Inferior parietal cortex (tissue), 1 donor: ENCODE measurements at regions not wholly inside any gene's neighbourhood (a gene's known extent, or its start where the extent isn't known, plus 50 kb on each side); places are given as distances from the start of the nearest gene placed in this dataset.
"Not testable (repeated sequence)": the region's sequence is repeated elsewhere in the genome, so short reads cannot be mapped to it uniquely, and the experiment has no call there.

Source experiments
- DNase-seq: peaks from one replicate; pipeline ENCODE4 v3.0.0-alpha.2; 2016; ENCODE audit errors: extremely low spot score

DNA sequence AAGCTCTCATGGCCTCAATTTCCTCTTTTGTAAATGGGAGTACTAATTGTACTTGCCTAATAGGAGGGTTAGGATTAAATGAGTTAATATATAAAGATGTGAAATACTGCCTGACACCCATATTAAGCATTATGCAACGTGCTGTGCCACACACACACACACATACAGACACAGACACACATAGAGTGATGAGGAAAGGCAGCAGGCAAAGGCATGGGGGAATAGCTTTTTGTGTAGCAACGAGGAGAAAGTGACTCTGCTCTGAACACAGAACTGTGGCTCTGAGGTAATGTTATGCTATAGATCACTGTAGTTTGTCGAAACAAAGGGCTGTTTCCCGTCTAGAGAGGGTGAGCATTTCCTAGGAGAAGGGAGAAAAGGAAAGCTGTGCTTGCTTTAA lies 233.3 kb upstream of the SLCO3A1 start:
- no peak for DNase-seq

DNA sequence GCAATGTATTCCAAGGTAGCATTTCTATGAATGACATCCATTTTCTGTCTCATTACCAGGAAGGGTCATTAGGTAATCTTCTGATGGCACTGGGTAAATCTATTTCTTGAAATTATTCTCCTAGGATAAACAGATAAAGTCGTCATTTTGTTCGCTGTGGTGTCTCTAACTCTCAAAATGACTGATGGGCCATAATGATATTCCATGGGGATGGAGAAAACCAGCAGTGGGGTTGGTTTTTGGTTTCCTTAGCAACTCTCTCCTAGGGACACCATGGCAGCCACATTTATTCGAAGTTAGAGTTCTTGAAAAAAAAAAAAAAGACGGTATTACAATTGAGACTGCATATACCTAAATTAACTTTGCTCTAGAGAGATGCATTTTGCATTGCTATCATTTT lies 231.3 kb upstream of the SLCO3A1 start:
- no peak for DNase-seq

DNA sequence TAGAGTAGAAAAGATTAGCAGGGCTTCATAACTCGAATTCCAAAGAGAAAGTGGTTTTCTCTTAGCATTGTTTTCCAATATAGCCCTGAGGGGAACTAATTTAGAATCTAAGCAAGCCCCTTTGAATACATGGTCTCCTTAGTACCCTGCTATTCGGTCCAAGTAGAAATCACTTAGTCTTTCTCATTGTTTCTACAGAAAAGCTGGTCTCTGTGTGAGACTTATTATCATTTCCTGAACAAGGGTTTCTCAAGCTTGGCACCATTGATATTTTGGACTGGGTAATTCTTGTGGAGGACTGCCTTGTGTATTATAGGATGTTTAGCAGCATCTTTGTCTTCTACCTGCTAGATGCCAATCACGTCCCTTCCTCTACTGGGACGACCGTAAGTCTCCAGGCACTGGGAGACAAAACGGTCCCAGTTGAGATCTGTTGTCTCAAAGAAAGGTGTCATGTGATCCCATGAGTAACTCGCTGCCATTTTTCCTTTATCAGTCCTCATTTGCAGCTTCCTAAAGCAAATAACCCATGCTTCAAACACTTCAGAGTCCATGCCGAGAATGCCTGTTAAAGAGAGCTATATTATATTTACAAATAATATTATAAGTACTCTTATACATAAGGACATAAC lies 230.7 kb upstream of the SLCO3A1 start:
- no peak for DNase-seq

DNA sequence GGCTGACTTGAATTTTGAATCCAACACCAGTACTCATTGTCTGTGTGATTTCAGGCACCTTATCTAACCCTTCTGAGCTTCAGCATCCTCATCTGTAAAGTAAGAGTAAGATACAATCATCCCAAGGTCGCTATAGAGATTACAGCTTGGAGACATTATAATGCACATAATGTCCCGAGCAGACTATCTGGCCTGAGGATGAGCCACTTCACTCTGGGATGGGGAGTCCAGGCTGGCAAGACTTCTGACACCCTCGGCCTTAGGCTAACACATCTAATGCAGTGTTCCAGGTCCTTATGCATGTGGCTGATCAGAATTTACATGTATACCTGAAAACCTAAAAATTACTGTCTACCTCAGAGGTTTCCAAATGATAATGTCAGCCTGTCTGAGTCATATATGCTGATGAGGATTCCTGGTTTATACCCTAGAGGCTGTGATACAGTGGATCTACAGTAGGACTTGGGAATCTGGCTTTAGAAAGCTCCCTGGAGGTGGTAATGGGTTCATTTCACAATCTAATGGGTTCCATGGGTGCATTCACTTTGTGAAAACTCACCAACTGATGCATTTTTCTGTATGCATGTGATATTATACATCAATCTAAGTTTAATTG lies 229.0 kb upstream of the SLCO3A1 start:
- no peak for DNase-seq

DNA sequence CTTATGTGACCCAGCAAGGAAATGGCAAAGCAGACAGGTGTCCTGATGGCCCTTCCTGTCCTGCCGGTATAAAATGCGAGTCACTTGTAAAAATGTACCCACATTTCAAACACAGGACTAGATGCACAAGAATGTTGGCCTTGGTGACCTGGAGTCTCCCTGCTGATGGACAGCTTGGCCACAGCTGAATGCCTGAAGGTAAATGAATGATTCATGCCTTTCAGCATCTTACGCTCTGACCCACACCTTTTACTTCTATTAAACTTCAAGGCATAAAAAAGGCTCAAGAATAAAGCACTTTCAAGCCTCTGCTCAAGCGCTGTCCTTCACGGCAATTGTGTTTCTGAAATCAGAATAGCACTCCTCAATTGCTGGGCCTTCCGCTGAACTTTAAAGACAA lies 228.0 kb upstream of the SLCO3A1 start:
- no peak for DNase-seq

DNA sequence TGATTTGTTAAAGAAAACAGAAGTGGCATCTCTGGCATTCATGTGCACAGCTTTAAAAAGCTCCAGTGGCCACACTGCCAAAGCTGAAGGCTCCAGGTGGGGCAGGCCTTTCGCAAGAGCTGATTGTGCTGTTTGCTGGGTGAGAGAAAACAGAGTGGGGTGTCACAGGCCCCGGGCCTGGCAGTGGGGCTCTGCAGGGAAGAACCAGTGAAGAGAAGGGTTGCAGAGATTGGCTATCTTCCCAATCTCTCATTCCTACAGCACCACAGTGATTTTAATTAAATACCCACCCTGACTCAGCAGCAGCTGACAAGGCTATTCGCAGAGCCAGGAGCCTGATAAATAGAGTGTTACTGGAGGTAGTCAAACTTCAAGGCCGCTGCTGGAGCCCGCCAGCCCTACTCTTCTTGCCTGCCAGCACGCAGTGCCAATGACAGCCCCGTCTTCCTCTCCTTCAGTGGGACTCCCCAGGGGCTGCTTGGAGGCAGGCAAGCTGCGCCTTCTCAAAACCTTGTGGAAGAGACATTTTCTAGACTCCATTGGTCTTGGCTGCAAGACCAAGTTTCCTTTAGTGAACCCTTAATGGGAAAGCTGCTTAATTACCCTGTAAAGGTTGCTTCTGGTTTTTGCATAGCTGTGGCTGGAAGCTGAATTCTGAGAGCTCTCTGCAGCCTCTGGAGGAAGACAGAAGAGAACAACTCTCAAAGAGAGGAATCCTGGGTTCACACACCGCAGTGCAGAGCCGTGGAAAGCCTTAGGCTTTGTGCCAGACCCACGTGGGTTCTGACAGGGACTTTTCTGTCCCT lies 225.8 kb upstream of the SLCO3A1 start:
- no peak for DNase-seq

DNA sequence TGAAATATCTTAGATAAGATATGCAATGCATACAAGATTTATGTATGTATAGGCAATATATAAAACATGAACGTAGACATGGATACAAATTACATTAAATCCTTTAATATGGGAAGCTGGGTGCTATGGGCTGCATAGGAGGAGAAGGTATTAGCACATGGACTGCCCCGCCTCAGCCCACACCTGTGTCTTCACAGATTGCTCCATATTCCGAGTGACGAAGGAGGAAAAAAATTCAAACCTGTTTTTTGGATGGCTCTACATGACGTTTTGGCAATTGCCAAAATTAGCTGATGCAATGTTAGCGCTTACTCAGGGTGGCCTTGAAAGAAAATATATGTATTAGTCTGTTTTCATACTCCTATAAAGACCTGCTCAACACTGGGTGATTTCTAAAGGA lies 223.4 kb upstream of the SLCO3A1 start:
- DNase-seq, result no peak

DNA sequence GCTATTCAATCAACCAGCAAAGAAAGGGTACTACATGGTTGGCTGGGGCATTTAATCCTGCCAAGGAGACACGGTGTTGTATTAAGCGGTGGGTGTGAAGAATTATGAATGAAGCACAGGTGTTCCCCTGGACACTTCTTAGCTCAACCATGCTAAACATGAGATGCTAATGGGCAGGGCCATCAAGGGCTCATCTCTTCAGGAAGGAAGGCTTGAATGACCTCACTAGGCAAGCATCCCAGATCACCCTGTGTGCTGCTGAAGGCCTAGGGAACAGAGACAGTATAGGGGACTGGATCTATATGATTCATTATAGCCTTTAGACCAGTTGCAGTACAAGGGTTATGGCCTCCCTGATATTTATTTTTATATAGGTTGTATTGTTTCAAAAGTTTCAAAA lies 221.3 kb upstream of the SLCO3A1 start:
- no peak for DNase-seq

DNA sequence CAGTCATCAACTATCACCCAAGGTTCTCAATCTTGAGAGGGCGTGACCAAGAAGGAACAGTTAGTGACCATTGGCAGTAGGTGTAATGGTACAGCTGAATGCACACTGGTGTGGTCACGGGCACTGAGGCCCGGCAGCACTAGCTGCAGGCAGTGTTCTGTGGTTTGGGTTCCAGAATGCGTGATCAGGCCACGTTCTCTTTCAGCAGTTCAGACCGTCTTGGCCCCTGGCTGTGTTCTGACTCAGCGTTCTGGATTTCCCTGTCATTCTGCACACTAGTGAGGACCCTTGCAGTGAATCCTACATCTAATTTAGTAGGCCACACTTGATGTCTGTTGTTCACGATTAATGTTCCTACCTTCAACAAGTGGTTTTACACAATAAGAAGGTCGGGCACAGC lies 220.5 kb upstream of the SLCO3A1 start:
- DNase-seq, result no peak

DNA sequence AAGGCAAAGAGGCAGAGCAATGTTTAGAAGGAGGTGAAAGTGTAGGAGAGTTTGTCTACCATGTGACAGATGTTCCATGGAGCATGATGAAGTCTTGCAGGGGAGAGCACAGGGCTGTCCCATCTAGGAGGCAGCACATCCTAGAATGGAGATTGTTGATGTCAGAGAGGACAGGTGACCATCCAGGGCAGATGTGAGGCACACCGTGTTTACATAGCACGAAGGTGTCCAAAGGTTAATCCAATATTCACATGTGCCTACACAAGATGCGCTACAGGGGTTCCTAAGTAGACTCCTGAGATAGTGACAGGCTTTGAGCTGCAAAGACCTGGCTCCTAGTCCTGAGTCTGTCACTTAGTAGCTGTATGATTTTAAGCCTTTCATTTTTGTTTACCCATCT lies 219.3 kb upstream of the SLCO3A1 start:
- DNase-seq, result no peak

DNA sequence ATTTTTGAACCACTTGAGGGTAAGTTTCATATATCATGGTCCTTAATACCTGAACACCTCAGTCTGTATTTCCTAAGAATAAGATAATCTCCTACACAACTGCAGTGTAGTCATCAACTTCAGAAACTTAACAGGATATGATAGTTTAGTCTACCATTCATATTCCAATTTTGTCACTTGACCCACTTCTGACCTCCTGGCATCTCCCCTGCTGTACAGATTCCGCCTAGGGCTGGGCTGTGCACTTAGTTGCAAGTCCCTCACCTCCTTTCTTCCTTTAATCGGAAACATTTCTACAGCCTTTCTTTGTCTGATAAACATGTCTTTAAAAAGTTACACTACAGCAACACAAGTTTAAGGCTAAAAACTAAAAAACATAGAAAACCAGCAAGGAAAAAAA lies 218.4 kb upstream of the SLCO3A1 start:
- no peak for DNase-seq

DNA sequence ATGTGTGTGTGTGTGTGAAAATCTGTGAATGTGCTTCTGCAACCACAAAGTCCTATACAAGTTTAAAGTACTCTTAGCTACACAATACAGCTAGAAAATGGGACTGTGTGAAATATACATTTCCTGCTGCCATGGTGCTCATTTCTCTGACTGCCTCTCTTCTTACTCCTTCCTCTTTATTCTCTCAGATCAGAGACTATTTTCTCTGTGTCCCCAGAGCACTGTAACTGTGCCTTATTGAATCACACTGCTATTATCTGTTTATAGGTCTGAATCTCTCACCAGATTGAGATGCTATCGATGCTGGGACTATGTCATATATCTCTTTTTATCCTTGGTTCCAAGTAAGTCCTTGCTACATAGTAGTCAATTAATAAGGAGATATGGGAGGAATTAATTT lies 217.9 kb upstream of the SLCO3A1 start:
- DNase-seq, result no peak

DNA sequence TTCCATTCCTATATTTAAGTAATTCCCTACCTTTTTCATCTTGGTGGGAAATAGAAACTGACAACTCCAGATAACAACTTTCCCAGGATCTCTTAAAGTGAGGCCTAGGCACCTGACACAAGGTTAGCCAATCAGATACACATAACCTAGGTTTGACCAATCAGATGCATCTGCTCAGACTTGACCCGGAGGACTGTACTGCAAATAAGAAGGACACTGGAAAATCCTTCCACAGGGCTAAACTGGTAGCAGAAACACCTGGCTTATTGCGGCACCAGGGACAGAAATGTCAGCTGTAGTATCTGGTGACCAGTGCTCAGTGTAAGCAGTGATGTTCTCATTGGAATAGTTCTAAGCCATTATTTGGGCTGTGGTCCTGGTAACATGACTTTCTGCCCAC lies 204.5 kb upstream of the SLCO3A1 start:
- no peak for DNase-seq

DNA sequence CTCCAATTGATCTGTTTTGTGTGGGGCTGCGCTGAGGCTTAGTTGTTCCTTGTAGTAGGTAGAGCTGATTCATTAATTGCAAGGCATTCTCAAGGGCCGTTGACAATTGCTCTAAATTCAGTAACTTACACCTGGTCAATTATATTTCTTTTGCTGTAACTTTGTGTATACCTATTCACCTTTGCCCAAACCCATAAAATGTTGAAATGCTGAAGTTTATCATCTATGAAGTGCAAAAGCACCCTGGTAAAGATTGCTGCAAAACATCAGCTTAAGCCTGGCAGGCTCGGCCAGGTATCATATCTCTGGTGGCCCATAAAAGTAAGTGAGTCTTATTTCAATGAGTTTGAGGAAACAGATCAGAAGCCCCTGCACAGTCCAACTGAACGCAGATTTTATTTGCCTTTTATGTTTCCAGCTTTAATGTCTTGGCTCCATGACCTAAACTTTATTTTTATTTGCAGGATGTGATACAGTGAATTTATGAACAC lies 203.6 kb upstream of the SLCO3A1 start:
- no peak for DNase-seq

DNA sequence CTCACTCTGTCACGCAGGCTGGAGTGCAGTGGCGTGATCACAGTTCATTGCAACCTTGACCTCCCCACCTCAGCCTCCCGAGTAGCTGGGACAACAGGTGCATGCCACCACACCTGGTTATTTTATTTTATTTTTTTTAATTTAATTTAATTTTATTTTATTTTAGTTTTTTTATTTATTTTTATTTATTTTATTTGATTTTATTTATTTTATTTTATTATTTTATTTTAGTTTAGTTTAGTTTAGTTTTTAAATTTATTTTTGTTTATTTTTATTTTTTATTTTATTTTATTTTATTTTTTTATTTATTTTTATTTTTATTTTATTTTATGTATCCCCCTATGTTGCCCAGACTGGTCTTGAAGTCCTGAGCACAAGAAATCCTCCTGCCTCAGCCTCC lies 202.3 kb upstream of the SLCO3A1 start:
- DNase-seq, result no peak

DNA sequence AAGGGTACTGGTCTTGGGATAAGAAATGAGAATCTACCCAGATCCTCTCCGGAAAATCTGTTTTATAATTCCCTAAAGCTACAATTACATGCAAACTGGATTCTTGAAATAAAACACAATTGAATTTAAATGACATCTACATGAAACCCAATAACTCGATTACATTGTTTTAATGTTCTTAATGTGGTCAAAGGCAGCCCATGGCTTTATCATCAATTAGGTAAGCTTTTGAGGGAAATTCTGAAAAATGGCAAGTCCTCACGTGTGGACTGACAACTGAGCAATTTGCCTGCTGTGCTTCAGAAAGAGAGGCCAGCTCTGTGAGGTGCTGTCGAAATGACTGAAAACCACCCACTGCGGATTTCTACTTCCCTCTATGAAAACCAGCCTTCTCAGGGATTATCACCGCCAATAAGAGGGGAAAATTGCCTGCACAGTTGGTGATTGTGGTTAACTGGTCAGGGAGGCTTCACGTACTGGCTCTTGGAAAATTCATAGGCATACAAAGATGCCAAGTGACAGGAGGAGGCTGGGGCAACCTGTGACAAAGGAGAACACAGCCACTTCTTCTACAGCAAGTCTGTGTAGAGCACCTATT lies 200.8 kb upstream of the SLCO3A1 start:
- DNase-seq, result no peak

DNA sequence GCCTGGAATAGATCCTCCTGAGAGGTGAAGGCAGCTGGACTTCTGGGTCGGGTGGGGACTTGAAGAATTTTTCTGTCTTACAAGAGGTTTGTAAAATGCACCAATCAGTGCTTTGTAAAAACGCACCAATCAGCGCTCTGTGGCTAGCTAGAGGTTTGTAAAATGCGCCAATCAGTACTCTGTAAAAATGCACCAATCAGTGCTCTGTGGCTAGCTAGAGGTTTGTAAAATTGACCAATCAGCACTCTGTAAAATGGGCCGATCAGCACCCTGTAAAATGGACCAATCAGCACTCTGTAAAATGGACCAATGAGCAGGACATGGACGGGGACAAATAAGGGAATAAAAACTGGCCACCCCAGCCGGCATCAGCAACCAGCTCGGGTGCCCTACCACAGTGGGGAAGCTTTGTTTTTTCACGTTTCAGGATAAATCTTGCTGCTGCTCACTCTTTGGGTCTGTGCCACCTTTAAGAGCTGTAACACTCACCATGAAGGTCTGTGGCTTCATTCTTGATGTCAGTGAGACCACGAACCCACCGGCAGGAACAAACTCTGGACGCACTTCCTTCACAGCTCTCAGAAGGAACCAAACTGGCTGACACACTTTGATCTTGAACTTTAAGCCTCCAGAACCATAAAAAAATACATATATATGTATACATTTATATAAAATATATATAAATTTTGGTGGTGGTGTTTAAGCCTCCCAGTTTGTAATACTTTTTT lies 197.8 kb upstream of the SLCO3A1 start:
- not testable (repeated sequence) for DNase-seq

DNA sequence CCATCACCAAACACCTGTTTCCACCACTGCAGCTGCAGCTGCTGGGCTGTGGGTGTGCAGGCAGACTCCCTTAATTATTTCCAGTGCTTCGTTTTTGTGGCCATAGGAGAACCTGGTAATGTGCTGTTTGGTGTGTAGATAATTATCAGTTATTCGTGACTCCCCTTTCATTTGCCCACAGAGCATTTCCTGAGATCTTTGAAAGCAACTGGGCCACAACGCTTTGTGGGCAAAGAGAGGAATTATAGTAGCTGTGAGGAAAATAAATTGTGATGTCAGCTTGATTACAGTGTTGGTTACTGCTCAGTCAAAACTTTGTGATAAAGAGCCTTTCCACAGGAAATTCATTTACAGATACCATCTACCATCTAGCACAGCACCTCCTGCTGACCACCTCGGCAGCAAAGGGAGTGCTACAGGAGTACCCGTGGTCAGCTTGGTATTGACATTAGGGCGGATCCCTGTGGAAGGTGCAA lies 193.3 kb upstream of the SLCO3A1 start:
- no peak for DNase-seq

DNA sequence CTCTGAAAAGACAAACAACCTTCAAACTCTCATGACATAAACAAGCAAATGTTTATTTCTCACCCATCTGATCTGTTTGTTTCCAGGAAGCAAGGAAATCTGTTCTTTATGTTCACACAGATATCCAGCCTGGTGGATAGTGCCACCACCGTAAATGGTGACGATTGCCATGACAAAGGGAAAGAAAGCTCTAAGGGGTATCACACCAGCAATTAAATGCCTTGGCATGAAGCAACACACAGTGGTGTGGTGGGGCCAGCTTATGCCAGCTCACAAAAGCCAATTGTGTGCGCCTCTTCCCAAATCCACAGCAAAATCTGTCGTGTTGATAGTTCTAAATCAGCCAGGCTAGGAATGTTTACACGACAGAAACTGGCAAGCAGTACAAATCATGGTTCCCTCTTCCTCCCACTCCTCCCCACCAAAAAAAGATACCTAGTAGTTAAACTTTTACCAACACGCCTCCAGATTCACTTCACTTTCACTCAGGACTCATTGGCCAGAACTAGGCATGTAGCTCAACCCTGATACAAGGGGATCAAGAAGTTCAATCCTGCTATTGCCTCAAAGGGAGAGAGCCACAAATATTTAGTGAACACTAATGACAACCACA lies 189.2 kb upstream of the SLCO3A1 start:
- peak; percentile 26 for DNase-seq

DNA sequence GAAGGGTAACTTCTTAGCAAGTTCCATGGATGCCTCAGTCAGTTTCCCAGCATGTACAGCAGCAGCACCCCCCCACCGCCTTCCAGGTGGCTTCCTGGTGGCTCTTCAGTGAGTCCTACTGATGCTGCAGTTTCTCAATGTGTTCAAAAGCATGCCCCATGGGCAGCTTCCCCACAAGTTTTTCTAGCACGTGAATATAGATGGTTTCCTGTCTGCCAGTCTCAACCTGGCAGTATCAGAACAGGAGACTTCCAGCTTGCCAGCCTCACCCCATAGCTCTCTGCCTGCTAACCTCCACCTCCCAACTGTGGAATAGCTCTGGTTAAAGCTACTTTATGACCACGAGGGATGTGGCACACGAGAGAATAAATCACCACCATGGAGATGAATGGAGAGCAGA lies 188.3 kb upstream of the SLCO3A1 start:
- no peak for DNase-seq

DNA sequence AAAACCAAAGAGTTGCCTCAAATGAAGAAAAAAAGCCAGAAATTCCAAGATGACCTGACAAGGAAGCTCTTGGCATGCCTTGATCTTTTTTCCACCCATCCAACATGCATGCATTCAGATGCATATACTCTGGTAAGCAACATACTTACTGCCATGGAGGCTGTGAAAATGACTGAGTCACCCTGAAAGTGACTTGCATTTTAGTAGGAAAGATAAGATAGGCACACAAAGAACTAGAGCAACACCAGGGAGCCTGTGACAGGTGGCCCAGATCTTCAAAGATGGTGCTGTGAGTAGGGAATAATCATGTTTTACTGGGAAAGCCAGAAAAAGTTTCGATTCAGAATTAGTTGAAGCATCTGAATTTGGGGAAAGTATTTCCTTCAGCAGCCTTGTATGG lies 185.1 kb upstream of the SLCO3A1 start:
- peak; percentile 19 for DNase-seq
